HG02973 (cell line): ENCODE measurements at regions not wholly inside any gene's neighbourhood (a gene's known extent, or its start where the extent isn't known, plus 50 kb on each side); places are given as distances from the start of the nearest gene placed in this dataset.
A peak's percentile ranks its signal among the peaks of the same experiment; 100 is the strongest.
"Not testable (repeated sequence)": the region's sequence is repeated elsewhere in the genome, so short reads cannot be mapped to it uniquely, and the experiment has no call there.

Experiments used
- ATAC-seq: cut with Tn5 transposase; IDR thresholded peaks from one replicate; pipeline ENCODE4 v1.9.1; 2021; ENCODE audit warnings: moderate library complexity; ENCODE audit not compliant: unreplicated experiment

DNA sequence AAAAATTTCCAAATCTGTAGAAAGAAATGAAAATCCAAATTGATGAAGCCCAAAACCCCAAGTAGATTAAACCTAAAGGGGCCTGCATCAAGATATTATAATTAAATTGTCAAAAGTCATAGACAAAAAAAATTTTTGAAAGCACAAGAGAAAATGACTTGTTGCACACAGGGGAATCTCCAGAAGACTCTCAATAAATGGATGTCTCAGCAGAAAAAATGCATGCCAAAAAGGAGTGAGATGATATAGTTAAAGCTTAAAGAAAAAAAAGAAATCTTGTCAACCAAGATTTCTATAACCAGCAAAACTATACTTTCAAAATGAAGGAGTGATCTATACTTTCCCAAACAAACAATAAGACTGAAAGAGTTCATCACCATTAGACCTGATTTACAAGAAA is 393.2 kb upstream of the SPAG17 start:
- ATAC-seq: no peak

DNA sequence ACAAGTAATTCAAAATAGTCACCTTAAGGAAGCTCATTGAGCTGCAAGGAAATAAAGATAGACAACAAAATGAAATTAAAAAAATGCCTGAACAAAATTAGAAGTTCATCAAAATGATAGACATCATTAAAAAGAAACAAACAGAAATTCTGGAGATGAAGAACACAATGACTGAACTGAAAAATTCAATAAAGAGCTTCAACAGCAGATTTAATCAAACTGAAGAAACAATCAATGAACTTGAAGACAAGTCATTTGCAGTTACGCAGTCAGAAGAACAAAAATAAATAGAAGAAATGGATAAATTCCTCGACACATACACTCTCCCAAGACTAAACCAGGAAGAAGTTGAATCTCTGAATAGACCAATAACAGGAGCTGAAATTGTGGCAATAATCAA is 390.0 kb upstream of the SPAG17 start:
- no peak for ATAC-seq

DNA sequence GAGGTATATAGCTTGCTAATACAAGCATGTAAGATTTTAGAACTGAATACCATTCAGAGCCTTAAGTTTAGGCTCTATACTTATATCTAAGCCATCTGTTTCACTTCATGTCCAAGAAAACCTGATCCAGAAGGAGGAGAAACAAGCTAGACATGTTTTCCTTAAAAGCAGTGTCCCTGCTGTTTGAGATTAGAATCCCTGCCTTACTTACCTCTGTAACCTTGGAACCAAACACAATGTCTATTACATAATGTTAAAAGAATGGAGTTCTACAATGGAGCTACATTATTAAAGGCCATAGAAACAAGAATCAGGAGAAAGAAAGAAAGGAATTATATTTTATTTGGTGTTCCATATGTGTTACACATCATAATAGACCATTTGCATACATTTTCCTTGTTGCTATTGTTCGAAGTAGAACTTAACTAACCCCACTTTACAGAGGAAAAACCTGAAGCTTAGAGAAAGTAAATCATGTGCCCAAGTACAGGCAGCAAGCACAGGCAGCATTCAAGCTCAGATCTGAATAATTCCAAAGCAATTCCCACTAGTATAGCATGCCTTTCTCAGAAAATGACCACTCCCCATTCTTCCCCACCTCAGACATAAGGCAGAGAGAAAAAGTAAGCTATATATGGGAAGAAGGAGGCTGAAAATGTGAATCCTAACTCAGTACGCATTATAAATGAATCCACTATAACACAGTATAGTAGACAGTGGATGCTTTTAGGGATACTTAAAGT is 380.1 kb upstream of the SPAG17 start:
- no peak for ATAC-seq

DNA sequence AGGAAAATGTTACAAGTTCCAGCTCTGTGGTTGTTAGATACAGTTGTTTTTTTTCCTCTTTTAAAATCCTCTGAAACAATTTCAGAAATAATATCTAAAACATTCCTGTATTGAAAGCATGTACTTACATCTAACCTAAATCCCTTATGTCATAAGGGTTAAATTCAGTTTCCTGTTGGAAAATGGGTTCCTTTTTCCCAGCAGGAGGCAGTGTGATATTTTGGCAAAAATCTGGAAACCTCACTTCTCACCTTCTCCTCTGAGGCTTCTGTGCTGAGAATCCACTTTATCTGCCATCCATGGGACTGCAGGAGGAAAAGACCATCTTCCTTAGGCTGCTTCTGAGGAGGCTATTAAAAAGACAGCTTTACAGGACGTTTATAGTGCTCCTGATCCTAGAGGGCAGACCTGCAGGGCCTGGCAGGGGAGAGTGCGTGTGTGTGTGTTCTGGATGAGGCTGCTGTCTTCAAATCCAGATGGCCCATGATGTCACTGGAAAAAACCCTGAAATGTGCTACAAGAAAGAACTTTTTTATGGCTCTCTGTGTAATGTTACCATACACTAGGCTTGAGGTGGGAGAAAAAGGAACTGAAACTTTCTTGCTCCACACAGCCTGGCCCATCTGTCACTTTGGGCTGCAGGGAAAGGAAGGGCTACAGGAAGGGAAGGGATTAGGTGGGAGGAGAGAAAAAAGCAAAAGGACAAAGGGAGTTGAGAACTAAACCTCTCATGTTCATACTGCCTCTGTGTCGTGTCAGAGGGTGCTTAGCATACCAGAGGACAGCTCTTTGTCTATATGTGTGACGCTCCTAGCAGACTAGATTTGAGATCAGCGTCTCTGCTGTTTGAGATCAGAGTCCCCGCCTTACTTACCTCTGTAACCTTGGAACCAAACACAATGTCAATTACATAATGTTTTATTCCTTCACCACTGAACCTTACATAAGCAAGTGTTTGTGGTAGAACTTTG is 379.2 kb upstream of the SPAG17 start:
- peak; percentile 82 for ATAC-seq

DNA sequence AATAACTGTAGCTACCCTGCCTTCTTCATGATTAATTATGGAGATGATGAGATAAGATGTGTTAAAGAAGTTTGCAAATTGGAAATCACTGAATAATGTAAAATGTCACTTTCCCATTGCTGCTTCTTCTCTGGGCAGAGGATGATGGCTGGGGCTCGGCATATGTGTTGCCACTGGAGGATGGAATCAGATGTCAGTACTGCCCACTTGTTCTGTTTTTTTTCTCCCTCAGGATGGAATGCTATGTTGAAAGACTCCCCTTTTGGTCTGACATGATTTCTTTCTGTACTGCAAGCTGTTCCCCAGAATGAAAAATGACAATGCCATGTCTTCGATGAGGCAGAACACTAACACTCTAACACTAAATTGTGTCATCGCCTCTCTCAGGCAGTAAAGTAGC is 373.9 kb upstream of the SPAG17 start:
- no peak for ATAC-seq

DNA sequence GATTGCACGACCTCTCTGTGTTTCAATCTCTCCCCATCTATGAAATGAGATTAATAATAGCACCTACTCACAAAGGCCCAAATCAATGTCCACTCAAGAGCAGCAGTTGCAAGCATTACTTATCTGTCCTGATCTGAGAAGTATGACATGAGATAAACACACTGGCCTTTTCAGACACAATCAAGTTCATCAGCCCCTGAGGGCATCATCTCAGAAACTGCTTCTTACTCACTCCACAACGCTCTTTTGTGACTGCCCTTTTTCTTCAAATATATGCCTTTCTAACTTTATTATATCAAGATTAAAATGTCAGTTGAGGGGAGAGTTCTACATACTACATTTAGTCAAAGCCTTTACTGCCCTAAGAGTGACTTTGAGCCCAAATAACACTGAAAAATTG is 371.9 kb upstream of the SPAG17 start:
- ATAC-seq: no peak

DNA sequence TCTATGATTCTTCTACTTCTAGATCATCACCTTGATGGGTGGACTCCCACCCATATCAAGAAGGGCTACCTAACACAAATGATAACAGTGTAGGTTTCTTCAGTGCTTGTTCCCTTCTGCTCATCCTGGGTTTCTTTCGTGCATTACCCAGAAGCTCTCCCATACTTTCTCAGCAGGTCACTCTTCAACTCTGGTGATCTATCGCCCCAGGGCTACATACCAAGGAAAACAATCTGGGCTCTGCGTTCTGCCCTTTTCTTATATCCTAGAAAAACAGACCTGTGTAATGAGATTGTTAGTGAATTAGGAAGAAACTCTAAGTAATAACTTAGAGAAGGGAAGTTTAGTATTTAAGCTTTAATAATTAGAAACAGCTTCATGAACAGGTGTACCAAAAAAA is 370.6 kb upstream of the SPAG17 start:
- ATAC-seq: no peak

DNA sequence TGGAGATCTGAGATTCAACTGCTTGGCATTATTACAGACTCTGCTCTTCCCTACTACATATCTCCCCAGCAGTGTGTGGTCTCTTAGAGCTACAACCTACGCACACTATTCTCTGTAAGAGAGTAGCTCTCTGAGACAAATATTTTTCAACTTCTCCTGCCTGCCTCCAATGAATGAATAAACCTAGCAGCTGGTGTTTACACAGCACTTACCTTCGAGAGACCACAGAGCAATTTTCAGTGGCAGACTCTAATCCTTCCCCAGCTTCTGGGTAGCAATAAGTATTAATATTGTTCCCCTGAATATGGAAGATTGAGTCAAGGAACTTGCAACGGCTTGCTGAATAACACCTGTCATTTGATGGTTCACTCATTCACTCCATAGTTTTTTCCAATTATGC is 350.9 kb upstream of the SPAG17 start:
- no peak for ATAC-seq

DNA sequence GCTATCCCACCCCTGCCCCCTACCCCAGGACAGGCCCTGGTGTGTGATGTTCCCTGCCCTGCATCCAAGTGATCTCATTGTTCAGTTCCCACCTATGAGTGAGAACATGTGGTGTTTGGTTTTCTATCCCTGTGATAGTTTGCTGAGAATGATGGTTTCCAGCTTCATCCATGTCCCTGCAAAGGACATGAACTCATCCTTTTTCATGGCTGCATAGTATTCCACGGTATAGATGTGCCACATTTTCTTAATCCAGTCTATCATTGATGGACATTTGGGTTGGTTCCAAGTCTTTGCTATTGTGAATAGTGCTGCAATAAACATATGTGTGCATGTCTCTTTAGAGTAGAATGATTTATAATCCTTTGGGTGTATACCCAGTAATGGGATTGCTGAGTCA is 326.9 kb upstream of the SPAG17 start:
- not testable (repeated sequence) for ATAC-seq

DNA sequence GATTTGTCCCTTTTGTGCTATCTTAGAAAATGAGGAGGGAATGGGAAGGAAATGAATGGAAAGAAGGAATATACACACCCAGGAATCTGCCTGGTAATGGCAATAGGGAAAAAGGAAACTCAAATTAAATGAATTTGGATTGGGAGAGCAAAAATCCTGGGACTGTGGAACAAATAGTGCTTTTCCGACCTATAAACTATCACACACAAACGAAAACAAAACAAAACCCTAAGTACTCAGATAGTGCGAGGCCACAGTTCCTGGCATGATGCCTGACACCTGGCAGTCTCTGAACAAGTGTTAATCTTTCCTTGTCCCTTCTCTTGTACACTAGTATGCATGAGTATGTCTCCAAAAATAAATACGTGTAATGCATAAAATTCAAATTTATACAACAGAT is 319.8 kb upstream of the SPAG17 start:
- ATAC-seq: no peak

DNA sequence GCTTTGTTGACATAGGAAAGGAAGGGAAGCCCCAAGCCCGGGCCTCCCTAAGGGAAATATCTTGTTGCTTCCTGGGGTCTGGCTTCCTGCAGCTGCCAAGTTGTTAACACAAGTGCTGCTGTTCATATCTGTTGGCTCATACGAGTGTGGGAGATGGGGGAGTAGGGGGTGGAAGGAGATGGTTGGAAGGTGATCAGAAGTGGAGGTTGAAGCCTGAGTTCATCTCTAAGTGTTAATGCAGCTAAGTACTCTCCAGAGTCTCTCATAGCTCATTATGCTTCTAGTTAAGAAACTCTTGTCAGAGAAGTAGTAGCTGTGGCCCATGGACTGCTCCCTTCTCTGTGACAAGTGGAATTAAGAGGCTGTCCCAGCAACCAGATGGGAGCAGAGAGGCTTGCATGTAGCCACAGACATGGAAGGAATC is 319.2 kb upstream of the SPAG17 start:
- ATAC-seq: no peak

DNA sequence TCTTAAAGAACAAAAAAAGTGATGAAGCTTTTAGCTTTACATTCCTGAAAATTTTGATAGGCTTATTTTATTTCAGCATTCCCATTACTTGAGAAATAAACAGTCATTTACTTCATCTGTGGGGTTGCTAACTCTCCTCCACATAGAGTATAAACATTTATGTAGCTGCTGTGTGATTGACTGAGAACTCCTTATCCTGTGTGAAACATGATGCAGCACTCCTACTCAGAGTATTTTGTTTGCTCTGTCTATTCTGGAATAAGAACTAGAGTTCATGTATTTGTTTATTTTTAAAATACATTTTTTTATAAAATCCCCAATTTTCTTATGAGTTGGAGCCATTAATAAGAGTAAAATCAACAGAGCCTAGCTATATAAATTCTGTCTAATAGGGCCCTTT is 318.7 kb upstream of the SPAG17 start:
- no peak for ATAC-seq

DNA sequence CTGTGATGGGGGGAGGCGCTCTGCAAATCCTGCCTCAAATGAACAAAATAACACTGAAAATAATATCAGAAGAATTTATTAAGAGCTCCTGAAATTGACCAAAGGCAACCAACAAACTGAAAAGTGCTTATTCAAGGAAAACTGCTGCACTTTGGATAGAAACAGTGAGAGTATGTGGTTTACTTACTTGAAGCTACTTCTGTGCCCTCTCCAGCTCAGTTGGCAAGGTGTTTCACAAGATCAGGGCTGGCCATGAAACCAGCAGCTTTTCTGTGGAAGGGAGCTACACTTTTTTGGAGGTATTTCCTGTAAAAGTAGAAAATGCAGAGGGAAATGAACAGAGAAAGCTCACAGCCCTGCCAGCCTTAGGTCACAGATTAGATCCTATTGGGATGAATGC is 310.0 kb upstream of the SPAG17 start:
- no peak for ATAC-seq

DNA sequence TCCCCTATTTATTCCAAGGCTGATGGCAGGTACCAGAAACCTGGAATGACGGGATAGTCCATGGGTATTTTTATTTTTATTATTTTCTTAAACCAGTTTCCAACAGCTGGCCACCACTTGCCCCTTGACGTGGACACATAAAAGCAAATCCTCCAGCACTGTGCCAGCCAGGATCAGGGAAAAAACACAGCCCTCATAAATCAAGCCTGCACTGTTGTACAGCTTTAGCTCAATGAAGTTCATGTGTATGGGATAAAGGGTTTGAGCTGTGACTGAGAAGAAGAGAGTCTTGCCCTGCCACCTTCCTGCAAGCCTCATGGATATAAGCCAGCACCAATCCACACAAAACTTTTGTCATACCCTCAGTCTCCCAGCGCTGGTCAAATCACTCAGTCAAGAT is 303.8 kb upstream of the SPAG17 start:
- ATAC-seq: no peak

DNA sequence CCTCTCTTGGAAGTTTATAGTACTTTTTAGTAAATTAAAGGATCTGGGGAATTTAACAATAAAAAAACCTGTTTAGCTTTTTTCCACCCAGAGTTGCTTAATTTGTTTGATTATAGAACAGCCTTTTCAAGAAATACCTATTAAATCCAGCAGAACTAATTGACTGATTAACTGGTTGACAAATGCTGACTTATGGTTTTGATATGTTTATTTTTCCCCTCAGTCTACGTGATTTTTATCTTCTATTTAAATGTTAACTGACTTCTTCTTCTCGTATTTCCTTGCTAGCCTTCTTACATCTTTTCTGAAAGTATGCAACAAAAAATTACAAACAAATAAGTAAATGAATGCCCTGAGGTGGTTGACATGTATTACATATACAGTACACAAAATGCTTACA is 302.9 kb upstream of the SPAG17 start:
- no peak for ATAC-seq

DNA sequence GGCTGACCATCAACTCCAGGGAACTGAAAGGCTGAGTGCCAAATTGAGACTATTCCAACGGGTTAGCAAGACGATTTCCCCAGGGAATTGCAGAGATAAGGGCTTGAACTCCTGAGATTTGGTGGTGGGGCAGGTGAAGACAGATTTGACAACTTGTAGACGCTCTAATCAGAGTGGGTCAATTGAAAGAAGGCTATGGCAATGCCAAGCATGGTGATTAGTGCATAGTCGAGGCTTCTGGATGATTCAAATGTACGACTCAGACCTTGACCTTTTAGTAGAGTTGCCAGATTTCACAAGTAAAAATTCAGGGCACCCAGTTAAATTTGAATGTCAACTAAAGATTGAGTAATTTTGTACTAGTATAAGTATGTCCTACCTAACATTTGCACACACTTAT is 302.1 kb upstream of the SPAG17 start:
- ATAC-seq: no peak

DNA sequence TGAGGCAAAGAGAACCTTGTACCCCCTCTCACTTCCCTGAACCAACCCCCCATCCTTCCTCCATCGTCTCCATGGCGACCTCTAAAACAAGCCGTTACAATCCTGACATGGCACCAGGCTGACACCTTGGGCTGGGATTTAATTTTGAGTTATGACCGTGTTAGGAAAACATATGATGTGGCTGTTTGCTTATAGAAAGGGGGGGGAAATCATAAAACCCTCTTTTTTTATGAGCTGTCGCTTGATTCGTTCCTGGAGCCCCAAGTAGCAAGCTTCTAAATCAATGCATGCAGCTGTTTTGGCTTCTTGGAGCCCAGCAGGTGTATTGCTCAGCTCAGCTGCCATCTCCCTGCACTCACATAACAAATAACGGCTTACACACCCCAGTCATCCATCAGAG is 301.2 kb upstream of the SPAG17 start:
- no peak for ATAC-seq

DNA sequence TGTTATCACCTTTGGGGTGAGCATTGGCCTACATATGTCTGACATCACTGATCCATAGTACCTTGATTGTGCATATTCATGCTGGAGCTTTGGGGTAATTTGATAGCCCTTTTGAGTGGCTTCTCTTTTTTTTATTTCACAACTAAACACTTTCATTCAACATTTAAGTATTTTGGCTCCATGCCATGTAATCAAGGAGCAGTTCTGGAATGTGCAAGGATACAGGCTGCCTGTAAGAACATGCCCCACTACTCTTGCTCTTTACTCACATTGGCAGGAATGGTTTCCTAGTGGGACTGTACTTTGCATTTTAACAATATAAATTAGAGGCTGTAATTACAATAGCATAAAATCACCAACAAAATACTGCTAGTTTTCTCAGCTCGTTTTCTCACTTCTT is 300.7 kb upstream of the SPAG17 start:
- ATAC-seq: no peak

DNA sequence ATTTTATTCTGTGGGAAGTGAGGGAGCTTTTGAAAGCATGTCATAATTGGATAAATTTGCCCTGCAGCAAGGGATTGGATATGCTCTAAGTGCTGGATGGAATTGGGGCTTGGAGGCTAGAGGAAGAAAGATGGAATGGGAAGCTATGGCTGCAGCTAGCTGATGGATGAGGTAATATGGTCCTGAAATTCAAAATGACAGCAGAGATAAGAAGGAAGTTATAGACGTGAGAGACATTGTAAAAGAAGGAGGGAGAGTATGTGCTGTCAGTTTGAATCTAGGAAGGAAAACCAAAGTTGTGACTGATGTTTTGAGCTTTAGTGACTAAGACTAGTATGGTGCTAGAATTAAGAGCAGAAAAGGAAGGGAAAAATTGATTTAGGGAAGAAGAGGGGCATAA is 299.9 kb upstream of the SPAG17 start:
- ATAC-seq: no peak

DNA sequence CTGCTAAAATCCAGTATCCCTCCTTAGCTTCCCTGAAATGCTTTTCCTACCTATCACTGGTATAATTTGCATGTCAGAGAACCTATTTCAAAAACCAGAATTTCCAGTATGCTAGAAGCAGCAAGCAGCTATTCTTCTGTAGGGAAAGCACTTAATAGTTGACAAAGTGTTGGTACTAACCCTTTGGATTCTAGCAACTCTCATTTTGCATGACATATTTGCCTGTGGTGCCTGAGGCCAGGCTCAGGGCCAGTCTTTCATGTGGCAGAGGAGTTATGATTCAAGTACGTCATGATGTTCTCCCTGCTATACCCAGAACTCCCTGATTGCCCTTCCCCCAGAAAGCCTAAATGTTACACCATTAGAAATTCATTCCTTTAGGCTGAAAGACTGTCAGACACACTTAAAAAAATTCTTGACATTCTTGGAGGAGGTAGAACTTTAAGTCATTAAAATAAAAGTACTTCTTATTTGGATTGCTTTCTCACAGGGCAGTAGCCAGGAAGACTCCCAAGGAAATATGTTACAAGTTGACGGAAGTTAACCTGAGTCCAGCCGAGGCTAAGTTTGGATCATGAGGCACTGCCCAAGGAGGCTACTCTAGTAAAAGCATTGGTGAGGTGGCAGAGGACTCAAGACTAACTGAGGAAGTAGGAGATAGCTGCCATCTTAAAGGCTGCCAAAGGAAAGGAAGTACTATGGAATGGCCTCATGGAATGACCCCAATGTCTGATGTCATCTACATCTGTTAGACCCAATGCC is 298.4 kb upstream of the SPAG17 start:
- no peak for ATAC-seq

DNA sequence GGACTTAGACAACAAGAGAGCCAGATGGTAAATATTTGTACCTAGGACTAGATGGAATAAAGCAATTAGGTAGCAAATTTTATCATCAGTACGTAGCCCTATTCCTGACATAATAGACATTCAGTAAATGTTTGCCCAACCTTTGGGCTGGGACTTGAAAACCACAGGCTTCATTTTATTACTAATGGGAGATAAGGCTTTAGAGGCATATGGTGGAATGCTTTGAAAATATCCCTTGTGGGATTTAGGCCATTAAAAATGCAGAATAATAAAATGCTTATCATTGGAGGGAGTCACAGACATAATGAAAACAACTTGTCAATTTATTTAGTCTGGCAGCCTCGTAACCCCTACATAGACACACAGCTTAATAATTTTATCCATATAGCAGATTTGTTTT is 296.1 kb upstream of the SPAG17 start:
- ATAC-seq: no peak

DNA sequence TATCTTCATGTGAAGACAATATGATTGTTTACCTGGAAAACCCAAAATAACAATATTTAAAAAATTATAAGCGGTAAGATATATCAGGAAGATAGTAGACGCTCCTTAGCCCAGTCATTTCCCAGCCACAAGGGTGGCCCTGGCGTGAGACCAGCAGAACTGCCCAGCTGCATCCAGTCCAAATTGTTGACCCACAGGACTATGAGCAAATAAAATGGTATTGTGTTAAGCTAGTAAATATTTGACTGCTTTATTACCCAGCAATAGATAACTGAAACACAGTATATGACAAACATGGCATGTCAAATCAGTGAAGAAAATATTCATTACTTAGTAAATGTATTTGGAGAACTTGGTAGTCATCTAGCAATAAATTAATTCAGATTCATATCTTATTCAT is 294.3 kb upstream of the SPAG17 start:
- ATAC-seq: no peak
